ENCODE measurements at regions not wholly inside any gene's neighbourhood (a gene's known extent, or its start where the extent isn't known, plus 50 kb on each side); places are given as distances from the start of the nearest gene placed in this dataset.

DNA sequence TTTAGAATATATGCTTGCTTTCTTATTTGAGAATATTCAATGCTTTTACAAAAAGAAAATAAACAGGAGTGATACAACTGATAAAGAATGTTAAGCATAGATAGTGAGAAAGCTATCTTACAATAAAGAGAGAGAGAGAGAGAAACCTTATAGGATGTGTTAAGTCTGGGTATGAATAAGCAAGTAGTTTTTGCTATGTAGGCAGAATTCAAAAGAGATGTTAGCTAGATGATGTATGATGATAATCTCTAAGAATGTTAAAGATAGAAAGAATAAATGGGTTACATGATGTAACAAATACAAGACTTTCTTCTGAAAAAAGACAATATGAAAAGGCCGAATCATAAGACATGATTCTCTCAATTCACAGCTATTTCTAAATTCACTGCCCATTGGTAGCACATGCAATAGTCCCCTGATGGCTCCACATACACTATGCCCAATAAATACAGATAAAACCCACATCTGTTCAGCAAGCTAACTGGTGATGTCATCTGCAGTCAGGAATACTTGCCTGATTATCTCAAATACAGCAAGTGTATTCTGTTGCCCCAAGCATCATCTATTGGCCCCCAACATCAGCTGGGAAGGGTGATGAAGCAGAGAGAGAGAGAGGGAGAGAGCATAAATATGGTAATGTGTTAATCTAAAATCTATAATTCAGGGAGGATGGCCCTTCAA is 169.2 kb upstream of the LYSMD4 start:
- 88% methylated on average over 1 of the region's 1 CpG; no CpG with 5 or more reads in 1 of the 2 experiments for WGBS, 2 experiments (ENCODE audit: extremely low coverage in 1 of 2, insufficient coverage in 1 of 2, insufficient read length in 1 of 2, insufficient replicate concordance in 2 of 2, low coverage in 1 of 2, low lambda C conversion rate in 2 of 2, missing lambda C conversion rate in 1 of 2)
- no peak overlapping the region for H3K4me3 ChIP-seq (ENCODE audit: extremely low read depth in 1 of 4, insufficient read depth in 2 of 4, low read depth in 3 of 4, low read length in 4 of 4)
- no peaks in the 10 kb centered on the region for H3K23me2 ChIP-seq (ENCODE audit: low read depth, low read length)
- H3K23ac ChIP-seq (ENCODE audit: insufficient read length): no peak overlapping the region
- H2BK12ac ChIP-seq (ENCODE audit: low read depth, low read length): no peak overlapping the region
- H4K8ac ChIP-seq (ENCODE audit: extremely low read depth, insufficient read depth, low read length): no peak overlapping the region
- H3K36me3 ChIP-seq (ENCODE audit: control insufficient read depth in 2 of 4, insufficient read depth in 4 of 4, low read length in 3 of 4): no peaks in the 10 kb centered on the region
- H4K20me1 ChIP-seq (replicated peaks in 1 of 2; ENCODE audit: control insufficient read depth in 1 of 2, insufficient read depth in 2 of 2, low read length in 2 of 2): no peaks in the 10 kb centered on the region
- H3K18ac ChIP-seq (ENCODE audit: extremely low read depth, low read length): no peak overlapping the region
- no peaks in the 10 kb centered on the region for H3K79me2 ChIP-seq (ENCODE audit: control insufficient read depth in 1 of 2, insufficient read depth in 2 of 2, low read length in 2 of 2)
- no peak overlapping the region for H2AK5ac ChIP-seq (ENCODE audit: low read depth, low read length)
- H3K27me3 ChIP-seq (replicated peaks in 1 of 4; ENCODE audit: control insufficient read depth in 3 of 4, extremely low read depth in 1 of 4, insufficient read depth in 3 of 4, low read length in 3 of 4): no peaks in the 10 kb centered on the region
- no peak for DNase-seq (ENCODE audit: low read depth in 1 of 2, low spot score in 2 of 2)
- CTCF ChIA-PET (ENCODE audit: partially characterized antibody): interaction anchor here (0.7 to 1.5 kb wide), 3 partner anchors 9 to 164 kb away, joined by 3 to 4 read pairs (median 3); no protein-coding TSS in a partner anchor
- POLR2A ChIA-PET (ENCODE audit: partially characterized antibody): no interaction called here
- H3K56ac ChIP-seq (replicated peaks; ENCODE audit: insufficient read length, low read depth, low read length): no peak overlapping the region
- H3K4me2 ChIP-seq (ENCODE audit: insufficient read depth in 1 of 2, low read depth in 2 of 2, low read length in 2 of 2): no peak overlapping the region
- H4K5ac ChIP-seq (ENCODE audit: insufficient read length, low read depth, low read length): no peak overlapping the region
- H4K91ac ChIP-seq (replicated peaks; ENCODE audit: insufficient read length, low read length): no peak overlapping the region
- no peak overlapping the region for H2BK20ac ChIP-seq (ENCODE audit: low read length)
- TF ChIP-seq SP2 (IDR thresholded peaks at IDR 0.05; ENCODE audit: low read length): no peak
- TF ChIP-seq HDAC2 (IDR thresholded peaks at IDR 0.05; ENCODE audit: borderline replicate concordance in 1 of 2, low read depth in 2 of 2, low read length in 2 of 2): no peak
- no peak for TF ChIP-seq SIX5 (IDR thresholded peaks at IDR 0.05; ENCODE audit: low read depth, low read length)
- no peak for TF ChIP-seq TEAD4 (IDR thresholded peaks at IDR 0.05; ENCODE audit: low read depth, low read length)
- TF ChIP-seq GABPA (IDR thresholded peaks at IDR 0.05; ENCODE audit: borderline replicate concordance, insufficient read depth, low read length): no peak
- no peak overlapping the region for H3K14ac ChIP-seq (ENCODE audit: insufficient read length)
- H2BK5ac ChIP-seq (ENCODE audit: low read depth, low read length): no peak overlapping the region
- H3K79me1 ChIP-seq (ENCODE audit: low read depth, low read length): no peaks in the 10 kb centered on the region
- no peaks in the 10 kb centered on the region for H3K4me1 ChIP-seq (replicated peaks in 1 of 4; ENCODE audit: control insufficient read depth in 3 of 4, insufficient read depth in 4 of 4, low read length in 3 of 4)
- H2BK15ac ChIP-seq (ENCODE audit: low read length): no peak overlapping the region
- no peak overlapping the region for H2BK120ac ChIP-seq (replicated peaks; ENCODE audit: low read depth, low read length)
- H3K9me3 ChIP-seq (ENCODE audit: insufficient read depth in 2 of 2, low read depth in 1 of 2, low read length in 1 of 2): no peaks in the 10 kb centered on the region; a peak in 1 of 4 replicates
- no peak overlapping the region for H3K27ac ChIP-seq (ENCODE audit: low read depth, low read length)
- FAIRE-seq: no peak
- H3K9ac ChIP-seq (replicated peaks in 1 of 4; ENCODE audit: extremely low read depth in 1 of 4, low read depth in 3 of 4, low read length in 3 of 4): no peak overlapping the region
- H3K4ac ChIP-seq (replicated peaks; ENCODE audit: insufficient read length, low read depth, low read length): no peak overlapping the region
- no peak overlapping the region for H2AFZ ChIP-seq (ENCODE audit: low read length)
